ENCODE measurements at regions not wholly inside any gene's neighbourhood (a gene's known extent, or its start where the extent isn't known, plus 50 kb on each side); places are given as distances from the start of the nearest gene placed in this dataset.

- no peak for TF ChIP-seq CTCF (IDR thresholded peaks at IDR 0.05; ENCODE audit: low read depth, low read length, missing control alignments)
- no peak overlapping the region for H3K4me3 ChIP-seq (ENCODE audit: low read depth, low read length)
- in situ Hi-C loops (cut with HindIII; ENCODE audit: low sequenced_read_pairs): no loop called here
- DNase-seq (ENCODE audit: low read depth): no peak
Measured at GRCh38 chr12:66061076-66061475, 69.5 kb downstream of the LLPH start.

GRCh38 chr12:66060163-66060907 is 70.2 kb downstream of the LLPH start:
- DNase-seq (ENCODE audit: low read depth): no peak
- in situ Hi-C loops (cut with HindIII; ENCODE audit: low sequenced_read_pairs): no loop called here
- H3K4me3 ChIP-seq (ENCODE audit: low read depth, low read length): no peak overlapping the region
- no peak for TF ChIP-seq CTCF (IDR thresholded peaks at IDR 0.05; ENCODE audit: low read depth, low read length, missing control alignments)

GRCh38 chr12:66059666-66060065 is 70.9 kb downstream of the LLPH start:
- H3K4me3 ChIP-seq (ENCODE audit: low read depth, low read length): no peak overlapping the region
- no peak for DNase-seq (ENCODE audit: low read depth)
- in situ Hi-C loops (cut with HindIII; ENCODE audit: low sequenced_read_pairs): no loop called here
- no peak for TF ChIP-seq CTCF (IDR thresholded peaks at IDR 0.05; ENCODE audit: low read depth, low read length, missing control alignments)

DNA sequence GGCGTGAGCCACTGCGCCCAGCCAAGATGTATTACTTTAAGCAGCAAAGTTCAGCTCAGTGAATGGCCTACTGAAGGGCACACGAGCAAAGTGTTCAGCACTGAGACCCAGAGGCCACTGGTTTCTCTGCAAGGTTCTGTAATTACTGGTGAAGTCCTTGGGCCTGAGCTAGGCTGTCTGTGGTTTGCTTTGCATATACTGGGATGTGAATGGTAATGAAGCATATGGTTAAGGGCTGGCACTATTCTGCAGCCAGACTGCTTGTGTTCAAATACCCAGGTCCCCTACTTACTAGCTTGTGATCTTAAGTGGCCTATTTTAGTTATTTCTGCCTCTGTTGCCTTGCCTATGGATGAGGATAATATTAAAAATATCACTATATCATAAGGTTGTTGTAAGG is 72.0 kb downstream of the LLPH start:
- in situ Hi-C loops (cut with HindIII; ENCODE audit: low sequenced_read_pairs): no loop called here
- no peak overlapping the region for H3K4me3 ChIP-seq (ENCODE audit: low read depth, low read length)
- DNase-seq (ENCODE audit: low read depth): no peak
- TF ChIP-seq CTCF (IDR thresholded peaks at IDR 0.05; ENCODE audit: low read depth, low read length, missing control alignments): no peak

GRCh38 chr12:66055837-66056319 is 74.7 kb downstream of the LLPH start:
- TF ChIP-seq CTCF (IDR thresholded peaks at IDR 0.05; ENCODE audit: low read depth, low read length, missing control alignments): no peak
- no peak overlapping the region for H3K4me3 ChIP-seq (ENCODE audit: low read depth, low read length)
- no peak for DNase-seq (ENCODE audit: low read depth)
- in situ Hi-C loops (cut with HindIII; ENCODE audit: low sequenced_read_pairs): no loop called here

GRCh38 chr12:66052988-66053615 is 77.4 kb downstream of the LLPH start:
- H3K4me3 ChIP-seq (ENCODE audit: low read depth, low read length): no peak overlapping the region
- in situ Hi-C loops (cut with HindIII; ENCODE audit: low sequenced_read_pairs): no loop called here
- DNase-seq (ENCODE audit: low read depth): no peak
- TF ChIP-seq CTCF (IDR thresholded peaks at IDR 0.05; ENCODE audit: low read depth, low read length, missing control alignments): no peak

Measured in astrocyte of the cerebellum (primary cell).